GM23338 (cell line): ENCODE measurements at regions not wholly inside any gene's neighbourhood (a gene's known extent, or its start where the extent isn't known, plus 50 kb on each side); places are given as distances from the start of the nearest gene placed in this dataset.

Experiments
- ATAC-seq: fragments of 200-7000 bp; cut with Tn5 transposase; 3 replicates; pipeline ENCODE4 v1.9.1; 2020
- DNase-seq: peaks from one replicate; pipeline ENCODE4 v3.0.0-alpha.2; 2015; ENCODE audit warnings: low spot score
- H2AFZ ChIP-seq: fragments of 200-600 bp; sonication (generic); 2 replicates; pipeline ENCODE4 v1.8.0; 2016; ENCODE audit warnings: antibody characterized with exemption, mild to moderate bottlenecking, moderate library complexity
- H3F3A ChIP-seq: fragments of 200-600 bp; sonication (generic); replicated peaks from 2 replicates; pipeline ENCODE4 v1.8.0; 2017; ENCODE audit warnings: antibody characterized with exemption, mixed run types, low read depth
- H3K27ac ChIP-seq: fragments of 200-600 bp; sonication (generic); 2 replicates; pipeline ENCODE4 v1.6.1; 2016; ENCODE audit warnings: low read depth
- H3K27me3 ChIP-seq: fragments of 200-600 bp; sonication (generic); 2 replicates; pipeline ENCODE4 v1.8.0; 2016; ENCODE audit warnings: mild to moderate bottlenecking, mixed run types, moderate library complexity; ENCODE audit not compliant: insufficient read depth
- H3K36me3 ChIP-seq: fragments of 200-600 bp; sonication (generic); 2 replicates; pipeline ENCODE4 v1.8.0; 2016; ENCODE audit warnings: mild to moderate bottlenecking; ENCODE audit not compliant: insufficient read depth
- H3K4me1 ChIP-seq: fragments of 200-600 bp; sonication (generic); 2 replicates; pipeline ENCODE4 v1.8.0; 2016; ENCODE audit warnings: mild to moderate bottlenecking, moderate library complexity; ENCODE audit not compliant: insufficient read depth
- H3K4me2 ChIP-seq: fragments of 200-600 bp; sonication (generic); 2 replicates; pipeline ENCODE4 v1.7.1; 2017; ENCODE audit warnings: mixed run types
- H3K4me3 ChIP-seq: fragments of 200-600 bp; sonication (generic); 2 replicates; pipeline ENCODE4 v1.6.1; 2016; ENCODE audit warnings: mixed run types
- H3K79me2 ChIP-seq: fragments of 200-600 bp; sonication (generic); replicated peaks from 2 replicates; pipeline ENCODE4 v1.8.0; 2017; ENCODE audit warnings: mild to moderate bottlenecking; ENCODE audit not compliant: insufficient read depth
- H3K9me2 ChIP-seq: fragments of 200-600 bp; sonication (generic); 2 replicates; pipeline ENCODE4 v1.8.0; 2017; ENCODE audit not compliant: insufficient read depth
- H4K20me1 ChIP-seq: fragments of 200-600 bp; sonication (generic); replicated peaks from 2 replicates; pipeline ENCODE4 v1.8.0; 2017; ENCODE audit warnings: mild to moderate bottlenecking; ENCODE audit not compliant: insufficient read depth
- H3K27ac Mint-ChIP-seq: 2 replicates; pipeline ENCODE4 v1.8.0; 2020; ENCODE audit warnings: inconsistent platforms, mild to moderate bottlenecking, moderate library complexity, mixed read lengths
- H3K27me3 Mint-ChIP-seq: 3 replicates; pipeline ENCODE4 v1.8.0; 2022; ENCODE audit warnings: low read depth, mild to moderate bottlenecking, moderate library complexity, mixed read lengths, inconsistent platforms; ENCODE audit not compliant: insufficient read depth, poor library complexity
- H3K36me3 Mint-ChIP-seq: 3 replicates; pipeline ENCODE4 v1.8.0; 2021; ENCODE audit warnings: low read depth, mild to moderate bottlenecking, inconsistent platforms, moderate library complexity, mixed read lengths
- H3K4me1 Mint-ChIP-seq: 3 replicates; pipeline ENCODE4 v1.8.0; 2020; ENCODE audit warnings: mild to moderate bottlenecking, inconsistent platforms, mixed read lengths
- H3K4me3 Mint-ChIP-seq: 3 replicates; pipeline ENCODE4 v1.8.0; 2021; ENCODE audit warnings: moderate library complexity, mild to moderate bottlenecking, inconsistent platforms, mixed read lengths
- H3K9me3 Mint-ChIP-seq: 3 replicates; pipeline ENCODE4 v1.8.0; 2020; ENCODE audit warnings: moderate library complexity, mild to moderate bottlenecking, inconsistent platforms, mixed read lengths
- CREB1 ChIP-seq: fragments of 250-450 bp; sonication (Bioruptor Pico); IDR thresholded peaks from 2 replicates; pipeline ENCODE4 v1.5.0; 2020; ENCODE audit warnings: low read depth, mild to moderate bottlenecking, moderate library complexity
- CTCF ChIP-seq, 2 experiments: fragments of 200-600 bp in 1 of 2; sonication (generic) in 1 of 2; conservative IDR thresholded peaks; 2 replicates each; pipeline versions ENCODE4 v1.5.1 to v1.6.1; 2016 to 2017; ENCODE audit warnings: antibody characterized with exemption in 2 of 2, low read depth in 2 of 2, mild to moderate bottlenecking in 2 of 2, moderate library complexity in 1 of 2
- ETS1 ChIP-seq: IDR thresholded peaks from 2 replicates; pipeline ENCODE4 v1.6.1; 2016; ENCODE audit warnings: antibody characterized with exemption
- EZH2 ChIP-seq: fragments of 200-600 bp; sonication (generic); IDR thresholded peaks from one replicate; pipeline ENCODE4 v1.8.0; 2017; ENCODE audit warnings: antibody characterized with exemption, mild to moderate bottlenecking, low read depth; ENCODE audit not compliant: unreplicated experiment
- EZH2phosphoT487 ChIP-seq: fragments of 200-600 bp; sonication (generic); IDR thresholded peaks from one replicate; pipeline ENCODE4 v1.8.1; 2018; ENCODE audit warnings: antibody characterized with exemption; ENCODE audit not compliant: unreplicated experiment
- JUNB ChIP-seq: IDR thresholded peaks from one replicate; pipeline ENCODE4 v1.6.1; 2016; ENCODE audit warnings: antibody characterized with exemption; ENCODE audit not compliant: unreplicated experiment
- NANOG ChIP-seq: IDR thresholded peaks from 2 replicates; pipeline ENCODE4 v1.6.1; 2016; ENCODE audit warnings: antibody characterized with exemption, borderline replicate concordance
- POLR2AphosphoS5 ChIP-seq: IDR thresholded peaks from 2 replicates; pipeline ENCODE4 v1.6.1; 2016; ENCODE audit warnings: antibody characterized with exemption, low read depth
- REST ChIP-seq: IDR thresholded peaks from one replicate; pipeline ENCODE4 v1.6.1; 2018; ENCODE audit warnings: antibody characterized with exemption; ENCODE audit not compliant: unreplicated experiment
- STAT1 ChIP-seq: IDR thresholded peaks from one replicate; pipeline ENCODE4 v1.6.1; 2016; ENCODE audit warnings: antibody characterized with exemption; ENCODE audit not compliant: unreplicated experiment
- ZNF114 ChIP-seq: fragments of 250-450 bp; sonication (Bioruptor Pico); IDR thresholded peaks from 2 replicates; pipeline ENCODE4 v1.5.0; 2020; ENCODE audit warnings: mild to moderate bottlenecking, moderate library complexity
- ZNF331 ChIP-seq: fragments of 250-450 bp; sonication (Bioruptor Pico); IDR thresholded peaks from 2 replicates; pipeline ENCODE4 v1.5.0; 2020; ENCODE audit warnings: low read depth, mild to moderate bottlenecking, moderate library complexity
- ZNF462 ChIP-seq: fragments of 250-450 bp; sonication (Bioruptor Pico); IDR thresholded peaks from 2 replicates; pipeline ENCODE4 v1.5.0; 2020; ENCODE audit warnings: mild to moderate bottlenecking, moderate library complexity

GRCh38 chr11:38278457-38279141 is 1680.6 kb upstream of the RAG2 start:
- TF ChIP-seq STAT1: no peak
- TF ChIP-seq ZNF114 (CRISPR knock-in tag): no peak
- no peak for TF ChIP-seq NANOG
- TF ChIP-seq JUNB: no peak
- no peak for TF ChIP-seq CREB1
- no peak for TF ChIP-seq EZH2
- TF ChIP-seq ZNF462 (CRISPR knock-in tag): no peak
- TF ChIP-seq ETS1: no peak
- TF ChIP-seq CTCF (conservative IDR thresholded peaks at IDR 0.05; ENCODE audit: low read depth in 2 of 2): no peak
- TF ChIP-seq REST: no peak
- TF ChIP-seq EZH2phosphoT487: no peak
- no peak for TF ChIP-seq POLR2AphosphoS5
- TF ChIP-seq ZNF331 (CRISPR knock-in tag): no peak
- DNase-seq (no peak), ATAC-seq (no peak)
- no peaks in the 10 kb centered on the region for H3K4me1 ChIP-seq
- H3K4me2 ChIP-seq: no peak overlapping the region
- Mint-ChIP-seq H3K9me3 (no peaks in the 10 kb centered on the region), H3K4me3 (no peak overlapping the region), H3K36me3 (no peaks in the 10 kb centered on the region), H3K4me1 (no peaks in the 10 kb centered on the region), H3K27me3 (peaks cover 1% of the 10 kb centered on the region), H3K27ac (no peak overlapping the region)
- no peaks in the 10 kb centered on the region for H3K9me2 ChIP-seq
- no peaks in the 10 kb centered on the region for H4K20me1 ChIP-seq
- no peak overlapping the region for H3K4me3 ChIP-seq
- H3K36me3 ChIP-seq: no peaks in the 10 kb centered on the region; the same call in 1 of the 2 replicates
- H3K27ac ChIP-seq: no peak overlapping the region
- no peak overlapping the region for H2AFZ ChIP-seq
- H3K79me2 ChIP-seq: no peaks in the 10 kb centered on the region
- no peaks in the 10 kb centered on the region for H3F3A ChIP-seq
- H3K27me3 ChIP-seq: no peaks in the 10 kb centered on the region
